Left renal cortex interstitium (tissue), 4 donors: ENCODE measurements at regions not wholly inside any gene's neighbourhood (a gene's known extent, or its start where the extent isn't known, plus 50 kb on each side); places are given as distances from the start of the nearest gene placed in this dataset.
"Not testable (repeated sequence)": the region's sequence is repeated elsewhere in the genome, so short reads cannot be mapped to it uniquely, and the experiment has no call there.

Source experiments
- DNase-seq, 4 donors: peaks; one replicate each; pipeline ENCODE4 v3.0.0-alpha.2; 2013; ENCODE audit warnings: low read depth in 4 of 4, low spot score in 2 of 4, missing footprints in 1 of 4

- DNase-seq: no peak
These were observed 275.3 kb upstream of the UBE2E3 start for GRCh38 chr2:180705122-180705521.

GRCh38 chr2:180699657-180700361 is 280.6 kb upstream of the UBE2E3 start:
- no peak for DNase-seq

- no peak for DNase-seq
These were observed 281.7 kb upstream of the UBE2E3 start for GRCh38 chr2:180698668-180699067.

- DNase-seq: no peak
These were observed 284.6 kb upstream of the UBE2E3 start for GRCh38 chr2:180695586-180696401.

- DNase-seq: no peak
These were observed 285.7 kb upstream of the UBE2E3 start for GRCh38 chr2:180694445-180695421.

GRCh38 chr2:180692322-180692721 is 288.1 kb upstream of the UBE2E3 start:
- DNase-seq: no peak

GRCh38 chr2:180691855-180692223 is 288.6 kb upstream of the UBE2E3 start:
- DNase-seq: not testable (repeated sequence)

- DNase-seq: not testable (repeated sequence)
These were observed 289.1 kb upstream of the UBE2E3 start for GRCh38 chr2:180691186-180691854.

GRCh38 chr2:180690611-180691010 is 289.8 kb upstream of the UBE2E3 start:
- DNase-seq: no peak

GRCh38 chr2:180682871-180683270 is 297.5 kb upstream of the UBE2E3 start:
- DNase-seq: no peak

- no peak for DNase-seq
These were observed 300.7 kb upstream of the UBE2E3 start for GRCh38 chr2:180679693-180680092.

GRCh38 chr2:180678625-180678972 is 301.8 kb upstream of the UBE2E3 start:
- DNase-seq: no peak

- no peak for DNase-seq
These were observed 302.3 kb upstream of the UBE2E3 start for GRCh38 chr2:180677930-180678624.

GRCh38 chr2:180677200-180677599 is 303.2 kb upstream of the UBE2E3 start:
- no peak for DNase-seq

GRCh38 chr2:180676520-180677025 is 303.8 kb upstream of the UBE2E3 start:
- DNase-seq: no peak

- no peak for DNase-seq
These were observed 305.2 kb upstream of the UBE2E3 start for GRCh38 chr2:180675170-180675569.

GRCh38 chr2:180672377-180672776 is 308.0 kb upstream of the UBE2E3 start:
- DNase-seq: no peak

GRCh38 chr2:180670302-180671003 is 310.0 kb upstream of the UBE2E3 start:
- no peak for DNase-seq

- DNase-seq: no peak
These were observed 311.4 kb upstream of the UBE2E3 start for GRCh38 chr2:180669016-180669415.
